OCI-LY7 (cell line): ENCODE measurements at regions not wholly inside any gene's neighbourhood (a gene's known extent, or its start where the extent isn't known, plus 50 kb on each side); places are given as distances from the start of the nearest gene placed in this dataset.

Experiments
- BruUV-seq: library from RNA; stranded (reverse); fragments of 400-500 nt; replicated peaks from 2 replicates; lab custom pipeline; 2021; lab: Mats Ljungman, UMichigan
- CTCF ChIA-PET: fragments of 300-600 bp; sonication (Branson Sonifier 250); formaldehyde crosslinking; loops from one replicate; lab custom pipeline; 2022; ENCODE audit warnings: antibody characterized with exemption; ENCODE audit not compliant: unreplicated experiment; lab: Charles Lee
- POLR2A ChIA-PET: fragments of 300-600 bp; sonication (Branson Sonifier 250); formaldehyde crosslinking; loops from one replicate; lab custom pipeline; 2022; ENCODE audit warnings: antibody characterized with exemption; lab: Charles Lee
- DNase-seq: peaks from one replicate; pipeline ENCODE4 v3.0.0-alpha.2; 2015; ENCODE audit warnings: low spot score
- H2AFZ ChIP-seq: fragments of 200-600 bp; sonication (generic), shearing (Covaris generic); 2 replicates; pipeline ENCODE4 v1.6.1; 2014; ENCODE audit warnings: mild to moderate bottlenecking, antibody characterized with exemption, low read length, moderate library complexity
- H3K27ac ChIP-seq: fragments of 200-600 bp; sonication (generic); 2 replicates; pipeline ENCODE4 v1.5.1; 2014; ENCODE audit warnings: mixed run types, low read depth, mild to moderate bottlenecking, moderate library complexity, low read length, inconsistent platforms; ENCODE audit not compliant: poor library complexity, severe bottlenecking
- H3K36me3 ChIP-seq: fragments of 200-600 bp; sonication (generic); 2 replicates; pipeline ENCODE4 v1.6.1; 2014; ENCODE audit warnings: mild to moderate bottlenecking, antibody characterized with exemption, low read length, moderate library complexity, mixed read lengths; ENCODE audit not compliant: insufficient read depth
- H3K4me1 ChIP-seq: fragments of 200-600 bp; sonication (generic); 2 replicates; pipeline ENCODE4 v1.5.1; 2014; ENCODE audit warnings: mild to moderate bottlenecking, low read length; ENCODE audit not compliant: insufficient read depth, poor library complexity, severe bottlenecking
- H3K4me2 ChIP-seq: fragments of 200-600 bp; sonication (generic); 2 replicates; pipeline ENCODE4 v1.6.1; 2014; ENCODE audit warnings: mild to moderate bottlenecking, low read length
- H3K4me3 ChIP-seq: fragments of 200-600 bp; sonication (generic); 2 replicates; pipeline ENCODE4 v1.5.1; 2014; ENCODE audit warnings: mild to moderate bottlenecking, low read depth, low read length; ENCODE audit not compliant: poor library complexity, severe bottlenecking
- H3K79me2 ChIP-seq: fragments of 200-600 bp; sonication (generic); 2 replicates; pipeline ENCODE4 v1.6.1; 2016; ENCODE audit warnings: low read depth, mild to moderate bottlenecking, low read length, moderate library complexity, mixed read lengths; ENCODE audit not compliant: insufficient read depth
- H3K9me2 ChIP-seq: fragments of 200-600 bp; sonication (generic); 2 replicates; pipeline ENCODE4 v1.6.1; 2016; ENCODE audit warnings: mild to moderate bottlenecking, low read length, mixed read lengths; ENCODE audit not compliant: insufficient read depth
- H3K9me3 ChIP-seq: fragments of 200-600 bp; sonication (generic); 2 replicates; pipeline ENCODE4 v1.6.1; 2014; ENCODE audit warnings: mild to moderate bottlenecking, mixed run types, low read length, mixed read lengths
- H4K20me1 ChIP-seq: fragments of 200-600 bp; sonication (generic); 2 replicates; pipeline ENCODE4 v1.6.1; 2014; ENCODE audit warnings: mild to moderate bottlenecking, antibody characterized with exemption, low read length, moderate library complexity, mixed read lengths; ENCODE audit not compliant: insufficient read depth
- EZH2phosphoT487 ChIP-seq: fragments of 200-600 bp; sonication (generic); IDR thresholded peaks from 2 replicates; pipeline ENCODE4 v1.6.1; 2018; ENCODE audit warnings: low read depth, borderline replicate concordance, mild to moderate bottlenecking, mixed run types, antibody characterized with exemption, low read length, moderate library complexity, mixed read lengths
- intact Hi-C: fragments of 100-400 bp; cut with micrococcal nuclease; formaldehyde crosslinking; loops from one replicate; pipeline ENCODE4 v1.10.0; 2022; ENCODE audit not compliant: unreplicated experiment
- TF ChIP-seq, protein P1 (sequence below): fragments of 200-600 bp; sonication (generic); conservative IDR thresholded peaks from 2 replicates; pipeline ENCODE4 v1.5.1; 2014; ENCODE audit warnings: mild to moderate bottlenecking, antibody characterized with exemption, low read length, moderate library complexity, mixed read lengths

DNA sequence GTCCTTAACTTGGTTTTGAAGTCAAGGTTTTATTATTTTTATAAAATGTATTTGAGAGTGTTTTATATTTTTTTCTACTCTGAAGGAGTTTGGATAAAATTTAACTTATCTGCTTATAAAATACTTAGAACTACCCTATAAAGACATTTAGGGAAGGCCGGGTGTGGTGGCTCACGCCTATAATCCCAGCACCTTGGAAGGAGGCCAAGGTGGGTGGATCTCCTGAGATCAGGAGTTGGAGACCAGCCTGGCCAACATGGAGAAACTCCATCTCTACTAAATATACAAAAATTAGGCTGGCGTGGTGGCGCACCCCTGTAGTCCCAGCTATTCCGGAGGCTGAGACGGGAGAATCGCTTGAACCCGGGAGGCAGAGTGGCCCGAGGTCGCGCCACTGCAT, 486.4 kb downstream of the DSC3 start:
- ChIA-PET POLR2A (no interaction called here), CTCF (no interaction called here)
- DNase-seq = no peak
- Histone ChIP-seq H4K20me1 (no peaks in the 10 kb centered on the region), H3K36me3 (no peaks in the 10 kb centered on the region), H3K4me1 (no peaks in the 10 kb centered on the region), H3K4me2 (no peak overlapping the region), H2AFZ (no peak overlapping the region), H3K9me2 (no peaks in the 10 kb centered on the region), H3K4me3 (no peak overlapping the region), H3K27ac (no peak overlapping the region), H3K79me2 (no peaks in the 10 kb centered on the region), H3K9me3 (no peaks in the 10 kb centered on the region)
- intact Hi-C loops = no loop called here
- BruUV-seq = no TSS peak
- no peak for TF ChIP-seq EZH2phosphoT487
- TF ChIP-seq, protein P1, sequence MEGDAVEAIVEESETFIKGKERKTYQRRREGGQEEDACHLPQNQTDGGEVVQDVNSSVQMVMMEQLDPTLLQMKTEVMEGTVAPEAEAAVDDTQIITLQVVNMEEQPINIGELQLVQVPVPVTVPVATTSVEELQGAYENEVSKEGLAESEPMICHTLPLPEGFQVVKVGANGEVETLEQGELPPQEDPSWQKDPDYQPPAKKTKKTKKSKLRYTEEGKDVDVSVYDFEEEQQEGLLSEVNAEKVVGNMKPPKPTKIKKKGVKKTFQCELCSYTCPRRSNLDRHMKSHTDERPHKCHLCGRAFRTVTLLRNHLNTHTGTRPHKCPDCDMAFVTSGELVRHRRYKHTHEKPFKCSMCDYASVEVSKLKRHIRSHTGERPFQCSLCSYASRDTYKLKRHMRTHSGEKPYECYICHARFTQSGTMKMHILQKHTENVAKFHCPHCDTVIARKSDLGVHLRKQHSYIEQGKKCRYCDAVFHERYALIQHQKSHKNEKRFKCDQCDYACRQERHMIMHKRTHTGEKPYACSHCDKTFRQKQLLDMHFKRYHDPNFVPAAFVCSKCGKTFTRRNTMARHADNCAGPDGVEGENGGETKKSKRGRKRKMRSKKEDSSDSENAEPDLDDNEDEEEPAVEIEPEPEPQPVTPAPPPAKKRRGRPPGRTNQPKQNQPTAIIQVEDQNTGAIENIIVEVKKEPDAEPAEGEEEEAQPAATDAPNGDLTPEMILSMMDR = no peak

DNA sequence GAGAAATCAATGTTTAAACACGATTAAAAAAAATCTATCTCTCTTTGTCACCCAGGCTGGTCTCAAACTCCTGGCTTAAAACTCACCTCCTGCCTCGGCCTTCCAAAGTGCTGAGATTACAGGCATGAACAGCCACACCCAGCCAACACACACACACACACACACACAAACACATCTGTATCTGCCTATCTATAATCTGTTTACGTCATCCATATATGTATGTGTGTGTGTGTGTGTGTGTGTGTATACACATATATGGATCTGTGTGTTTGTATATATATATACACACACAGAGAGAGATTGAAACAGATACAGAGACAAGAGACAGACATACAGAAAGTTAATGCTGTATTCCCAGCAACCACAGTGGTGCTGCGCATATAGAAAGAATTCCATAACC, 497.1 kb downstream of the DSC3 start:
- BruUV-seq = no TSS peak
- no peaks in the 10 kb centered on the region for H3K36me3 ChIP-seq
- no peak overlapping the region for H3K4me2 ChIP-seq
- no peaks in the 10 kb centered on the region for H3K9me3 ChIP-seq
- no peak overlapping the region for H3K4me3 ChIP-seq
- no peaks in the 10 kb centered on the region for H3K4me1 ChIP-seq
- ChIA-PET CTCF (no interaction called here), POLR2A (no interaction called here)
- no peaks in the 10 kb centered on the region for H3K9me2 ChIP-seq
- DNase-seq = no peak
- no peaks in the 10 kb centered on the region for H4K20me1 ChIP-seq
- H2AFZ ChIP-seq = no peak overlapping the region
- intact Hi-C loops = no loop called here
- no peak for TF ChIP-seq EZH2phosphoT487
- TF ChIP-seq, protein P1 = no peak
- H3K27ac ChIP-seq = no peak overlapping the region
- H3K79me2 ChIP-seq = no peaks in the 10 kb centered on the region

DNA sequence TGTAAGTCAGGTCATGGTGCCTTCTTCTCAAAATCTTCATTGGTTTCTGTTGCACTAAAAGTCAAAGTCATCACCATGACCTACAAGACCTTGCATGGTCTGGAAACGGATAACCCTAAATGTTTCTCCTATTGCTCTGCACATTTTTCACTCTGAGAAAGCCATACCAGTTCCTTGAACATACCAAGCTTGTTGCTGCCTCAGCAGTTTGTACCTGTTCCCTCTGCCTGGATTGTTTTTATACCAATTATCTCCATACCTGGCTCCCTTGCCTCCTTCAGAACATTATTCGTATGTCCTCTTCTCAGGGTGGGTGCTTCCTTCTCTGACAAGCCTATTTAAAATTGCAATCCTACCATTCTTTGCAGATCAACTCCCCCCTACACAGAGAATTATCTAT, 498.4 kb downstream of the DSC3 start:
- no peak overlapping the region for H3K4me2 ChIP-seq
- POLR2A ChIA-PET = no interaction called here
- H4K20me1 ChIP-seq = no peaks in the 10 kb centered on the region
- no peaks in the 10 kb centered on the region for H3K9me2 ChIP-seq
- H3K79me2 ChIP-seq = no peaks in the 10 kb centered on the region
- intact Hi-C loops = no loop called here
- no peaks in the 10 kb centered on the region for H3K9me3 ChIP-seq
- CTCF ChIA-PET = interaction anchor here (0.6 kb wide), 1 partner anchor 632 kb away, joined by 3 read pairs; no protein-coding TSS in a partner anchor
- no peak for DNase-seq
- no peaks in the 10 kb centered on the region for H3K36me3 ChIP-seq
- H3K27ac ChIP-seq = no peak overlapping the region
- no peaks in the 10 kb centered on the region for H3K4me1 ChIP-seq
- no TSS peak for BruUV-seq
- H3K4me3 ChIP-seq = no peak overlapping the region
- TF ChIP-seq, protein P1 = no peak
- TF ChIP-seq EZH2phosphoT487 = no peak
- no peak overlapping the region for H2AFZ ChIP-seq
